ENCODE measurements at regions not wholly inside any gene's neighbourhood (a gene's known extent, or its start where the extent isn't known, plus 50 kb on each side); places are given as distances from the start of the nearest gene placed in this dataset.
"Not testable (repeated sequence)": the region's sequence is repeated elsewhere in the genome, so short reads cannot be mapped to it uniquely, and the experiment has no call there.

GRCh38 chrX:65902011-65902410, 137.9 kb downstream of the VSIG4 start:
- ATAC-seq (ENCODE audit: low read depth) (no peak), DNase-seq (no peak)
- intact Hi-C loops (cut with micrococcal nuclease), result no loop called here
- no peak overlapping the region for H3K4me3 Mint-ChIP-seq
- TF ChIP-seq CTCF (IDR thresholded peaks at IDR 0.05), result no peak
- CTCF ChIA-PET, result no interaction called here
- no peak overlapping the region for H3K27ac Mint-ChIP-seq
- no peaks in the 10 kb centered on the region for H3K36me3 Mint-ChIP-seq (ENCODE audit: low read depth)
- POLR2A ChIA-PET, result no interaction called here
- H3K9me3 Mint-ChIP-seq, result peaks cover 3% of the 10 kb centered on the region
- no peaks in the 10 kb centered on the region for H3K27me3 Mint-ChIP-seq
- H3K4me1 Mint-ChIP-seq, result no peaks in the 10 kb centered on the region

- H3K27ac Mint-ChIP-seq, result no peak overlapping the region
- POLR2A ChIA-PET, result no interaction called here
- no peaks in the 10 kb centered on the region for H3K27me3 Mint-ChIP-seq
- H3K4me1 Mint-ChIP-seq, result no peaks in the 10 kb centered on the region
- H3K36me3 Mint-ChIP-seq (ENCODE audit: low read depth), result no peaks in the 10 kb centered on the region
- ATAC-seq (ENCODE audit: low read depth) (no peak), DNase-seq (no peak)
- no peak overlapping the region for H3K4me3 Mint-ChIP-seq
- CTCF ChIA-PET, result no interaction called here
- peaks cover 3% of the 10 kb centered on the region for H3K9me3 Mint-ChIP-seq
- intact Hi-C loops (cut with micrococcal nuclease), result no loop called here
- TF ChIP-seq CTCF (IDR thresholded peaks at IDR 0.05), result no peak
Measured at GRCh38 chrX:65900850-65901844, 138.7 kb downstream of the VSIG4 start.

GRCh38 chrX:65894133-65894532, 145.7 kb downstream of the VSIG4 start:
- H3K36me3 Mint-ChIP-seq (ENCODE audit: low read depth), result no peaks in the 10 kb centered on the region
- peaks cover 38% of the 10 kb centered on the region for H3K4me1 Mint-ChIP-seq
- H3K9me3 Mint-ChIP-seq, result peaks cover 2% of the 10 kb centered on the region
- H3K27ac Mint-ChIP-seq, result no peak overlapping the region
- no peaks in the 10 kb centered on the region for H3K27me3 Mint-ChIP-seq
- CTCF ChIA-PET, result no interaction called here
- DNase-seq (no peak), ATAC-seq (ENCODE audit: low read depth) (peak; percentile 76)
- H3K4me3 Mint-ChIP-seq, result peak overlapping the region; percentile 41
- intact Hi-C loops (cut with micrococcal nuclease), result loop anchor here (1.0 kb wide), 1 partner anchor 299 kb away; no protein-coding TSS in a partner anchor
- POLR2A ChIA-PET, result no interaction called here
- no peak for TF ChIP-seq CTCF (IDR thresholded peaks at IDR 0.05)

- H3K27me3 Mint-ChIP-seq; DNase-seq; H3K36me3 Mint-ChIP-seq (ENCODE audit: low read depth); H3K9me3 Mint-ChIP-seq; CTCF ChIA-PET; POLR2A ChIA-PET; intact Hi-C loops (cut with micrococcal nuclease); ATAC-seq (ENCODE audit: low read depth): not testable (repeated sequence)
- Mint-ChIP-seq H3K27ac (peak overlapping the region; percentile 62), H3K4me3 (peak overlapping the region; percentile 45), H3K4me1 (peaks cover 46% of the 10 kb centered on the region)
Measured at GRCh38 chrX:65891817-65892216, 148.1 kb downstream of the VSIG4 start.

GRCh38 chrX:65888150-65888549, 151.7 kb downstream of the VSIG4 start:
- POLR2A ChIA-PET; intact Hi-C loops (cut with micrococcal nuclease); H3K9me3 Mint-ChIP-seq; H3K4me3 Mint-ChIP-seq; CTCF ChIA-PET; H3K27me3 Mint-ChIP-seq; DNase-seq; ATAC-seq (ENCODE audit: low read depth); H3K27ac Mint-ChIP-seq; H3K36me3 Mint-ChIP-seq (ENCODE audit: low read depth): not testable (repeated sequence)
- H3K4me1 Mint-ChIP-seq, result peaks cover 35% of the 10 kb centered on the region

- no peak for TF ChIP-seq CTCF (IDR thresholded peaks at IDR 0.05)
- DNase-seq (no peak), ATAC-seq (ENCODE audit: low read depth) (no peak)
- H3K27ac Mint-ChIP-seq, result no peak overlapping the region
- no peak overlapping the region for H3K4me3 Mint-ChIP-seq
- intact Hi-C loops (cut with micrococcal nuclease), result no loop called here
- no peaks in the 10 kb centered on the region for H3K9me3 Mint-ChIP-seq
- H3K4me1 Mint-ChIP-seq, result peaks cover 15% of the 10 kb centered on the region
- no peaks in the 10 kb centered on the region for H3K27me3 Mint-ChIP-seq
- H3K36me3 Mint-ChIP-seq (ENCODE audit: low read depth), result no peaks in the 10 kb centered on the region
- ChIA-PET POLR2A (no interaction called here), CTCF (no interaction called here)
Measured at GRCh38 chrX:65883556-65883955, 156.3 kb downstream of the VSIG4 start.

All from activated B cell treated with CpG ODN at 0.5 μM for 24 hours (primary cell).